GM23338 (cell line): ENCODE measurements at regions not wholly inside any gene's neighbourhood (a gene's known extent, or its start where the extent isn't known, plus 50 kb on each side); places are given as distances from the start of the nearest gene placed in this dataset.

ENCODE experiments used
- ATAC-seq: fragments of 200-7000 bp; cut with Tn5 transposase; 3 replicates; pipeline ENCODE4 v1.9.1; 2020
- DNase-seq: peaks from one replicate; pipeline ENCODE4 v3.0.0-alpha.2; 2015; ENCODE audit warnings: low spot score
- H2AFZ ChIP-seq: fragments of 200-600 bp; sonication (generic); 2 replicates; pipeline ENCODE4 v1.8.0; 2016; ENCODE audit warnings: antibody characterized with exemption, mild to moderate bottlenecking, moderate library complexity
- H3F3A ChIP-seq: fragments of 200-600 bp; sonication (generic); replicated peaks from 2 replicates; pipeline ENCODE4 v1.8.0; 2017; ENCODE audit warnings: antibody characterized with exemption, mixed run types, low read depth
- H3K27ac ChIP-seq: fragments of 200-600 bp; sonication (generic); 2 replicates; pipeline ENCODE4 v1.6.1; 2016; ENCODE audit warnings: low read depth
- H3K27me3 ChIP-seq: fragments of 200-600 bp; sonication (generic); 2 replicates; pipeline ENCODE4 v1.8.0; 2016; ENCODE audit warnings: mild to moderate bottlenecking, mixed run types, moderate library complexity; ENCODE audit not compliant: insufficient read depth
- H3K36me3 ChIP-seq: fragments of 200-600 bp; sonication (generic); 2 replicates; pipeline ENCODE4 v1.8.0; 2016; ENCODE audit warnings: mild to moderate bottlenecking; ENCODE audit not compliant: insufficient read depth
- H3K4me1 ChIP-seq: fragments of 200-600 bp; sonication (generic); 2 replicates; pipeline ENCODE4 v1.8.0; 2016; ENCODE audit warnings: mild to moderate bottlenecking, moderate library complexity; ENCODE audit not compliant: insufficient read depth
- H3K4me2 ChIP-seq: fragments of 200-600 bp; sonication (generic); 2 replicates; pipeline ENCODE4 v1.7.1; 2017; ENCODE audit warnings: mixed run types
- H3K4me3 ChIP-seq: fragments of 200-600 bp; sonication (generic); 2 replicates; pipeline ENCODE4 v1.6.1; 2016; ENCODE audit warnings: mixed run types
- H3K79me2 ChIP-seq: fragments of 200-600 bp; sonication (generic); replicated peaks from 2 replicates; pipeline ENCODE4 v1.8.0; 2017; ENCODE audit warnings: mild to moderate bottlenecking; ENCODE audit not compliant: insufficient read depth
- H3K9me2 ChIP-seq: fragments of 200-600 bp; sonication (generic); 2 replicates; pipeline ENCODE4 v1.8.0; 2017; ENCODE audit not compliant: insufficient read depth
- H4K20me1 ChIP-seq: fragments of 200-600 bp; sonication (generic); replicated peaks from 2 replicates; pipeline ENCODE4 v1.8.0; 2017; ENCODE audit warnings: mild to moderate bottlenecking; ENCODE audit not compliant: insufficient read depth
- H3K27ac Mint-ChIP-seq: 2 replicates; pipeline ENCODE4 v1.8.0; 2020; ENCODE audit warnings: inconsistent platforms, mild to moderate bottlenecking, moderate library complexity, mixed read lengths
- H3K27me3 Mint-ChIP-seq: 3 replicates; pipeline ENCODE4 v1.8.0; 2022; ENCODE audit warnings: low read depth, mild to moderate bottlenecking, moderate library complexity, mixed read lengths, inconsistent platforms; ENCODE audit not compliant: insufficient read depth, poor library complexity
- H3K36me3 Mint-ChIP-seq: 3 replicates; pipeline ENCODE4 v1.8.0; 2021; ENCODE audit warnings: low read depth, mild to moderate bottlenecking, inconsistent platforms, moderate library complexity, mixed read lengths
- H3K4me1 Mint-ChIP-seq: 3 replicates; pipeline ENCODE4 v1.8.0; 2020; ENCODE audit warnings: mild to moderate bottlenecking, inconsistent platforms, mixed read lengths
- H3K4me3 Mint-ChIP-seq: 3 replicates; pipeline ENCODE4 v1.8.0; 2021; ENCODE audit warnings: moderate library complexity, mild to moderate bottlenecking, inconsistent platforms, mixed read lengths
- H3K9me3 Mint-ChIP-seq: 3 replicates; pipeline ENCODE4 v1.8.0; 2020; ENCODE audit warnings: moderate library complexity, mild to moderate bottlenecking, inconsistent platforms, mixed read lengths
- CREB1 ChIP-seq: fragments of 250-450 bp; sonication (Bioruptor Pico); IDR thresholded peaks from 2 replicates; pipeline ENCODE4 v1.5.0; 2020; ENCODE audit warnings: low read depth, mild to moderate bottlenecking, moderate library complexity
- CTCF ChIP-seq, 2 experiments: fragments of 200-600 bp in 1 of 2; sonication (generic) in 1 of 2; conservative IDR thresholded peaks; 2 replicates each; pipeline versions ENCODE4 v1.5.1 to v1.6.1; 2016 to 2017; ENCODE audit warnings: antibody characterized with exemption in 2 of 2, low read depth in 2 of 2, mild to moderate bottlenecking in 2 of 2, moderate library complexity in 1 of 2
- ETS1 ChIP-seq: IDR thresholded peaks from 2 replicates; pipeline ENCODE4 v1.6.1; 2016; ENCODE audit warnings: antibody characterized with exemption
- EZH2 ChIP-seq: fragments of 200-600 bp; sonication (generic); IDR thresholded peaks from one replicate; pipeline ENCODE4 v1.8.0; 2017; ENCODE audit warnings: antibody characterized with exemption, mild to moderate bottlenecking, low read depth; ENCODE audit not compliant: unreplicated experiment
- EZH2phosphoT487 ChIP-seq: fragments of 200-600 bp; sonication (generic); IDR thresholded peaks from one replicate; pipeline ENCODE4 v1.8.1; 2018; ENCODE audit warnings: antibody characterized with exemption; ENCODE audit not compliant: unreplicated experiment
- JUNB ChIP-seq: IDR thresholded peaks from one replicate; pipeline ENCODE4 v1.6.1; 2016; ENCODE audit warnings: antibody characterized with exemption; ENCODE audit not compliant: unreplicated experiment
- NANOG ChIP-seq: IDR thresholded peaks from 2 replicates; pipeline ENCODE4 v1.6.1; 2016; ENCODE audit warnings: antibody characterized with exemption, borderline replicate concordance
- POLR2AphosphoS5 ChIP-seq: IDR thresholded peaks from 2 replicates; pipeline ENCODE4 v1.6.1; 2016; ENCODE audit warnings: antibody characterized with exemption, low read depth
- REST ChIP-seq: IDR thresholded peaks from one replicate; pipeline ENCODE4 v1.6.1; 2018; ENCODE audit warnings: antibody characterized with exemption; ENCODE audit not compliant: unreplicated experiment
- STAT1 ChIP-seq: IDR thresholded peaks from one replicate; pipeline ENCODE4 v1.6.1; 2016; ENCODE audit warnings: antibody characterized with exemption; ENCODE audit not compliant: unreplicated experiment
- ZNF114 ChIP-seq: fragments of 250-450 bp; sonication (Bioruptor Pico); IDR thresholded peaks from 2 replicates; pipeline ENCODE4 v1.5.0; 2020; ENCODE audit warnings: mild to moderate bottlenecking, moderate library complexity
- ZNF331 ChIP-seq: fragments of 250-450 bp; sonication (Bioruptor Pico); IDR thresholded peaks from 2 replicates; pipeline ENCODE4 v1.5.0; 2020; ENCODE audit warnings: low read depth, mild to moderate bottlenecking, moderate library complexity
- TF ChIP-seq, protein P1 (sequence below): fragments of 250-450 bp; sonication (Bioruptor Pico); IDR thresholded peaks from 2 replicates; pipeline ENCODE4 v1.5.0; 2020; ENCODE audit warnings: mild to moderate bottlenecking, moderate library complexity

DNA sequence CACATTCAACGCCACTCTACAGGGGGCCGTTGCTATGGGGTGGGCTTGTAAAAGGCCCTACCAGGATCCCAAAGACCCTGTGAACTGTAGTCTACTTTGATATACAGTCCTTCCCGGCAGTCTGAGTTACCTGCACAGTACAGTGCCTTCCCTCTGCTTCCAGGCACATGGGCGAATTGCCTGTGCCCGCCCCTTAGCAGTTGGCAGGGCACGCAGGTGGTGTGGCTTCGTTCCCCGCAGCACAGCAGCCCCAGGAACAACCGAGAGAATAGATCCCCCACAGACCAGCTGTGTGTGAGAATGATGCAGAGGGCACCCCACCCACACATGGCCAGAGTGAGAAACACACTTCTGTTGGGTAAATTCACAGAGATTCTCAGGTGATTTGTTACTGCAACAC lies 60.6 kb downstream of the MRPL57 start:
- Histone ChIP-seq H3K79me2 (no peaks in the 10 kb centered on the region), H3K27me3 (no peaks in the 10 kb centered on the region), H4K20me1 (no peaks in the 10 kb centered on the region), H3K36me3 (no peaks in the 10 kb centered on the region), H3K4me1 (no peaks in the 10 kb centered on the region), H2AFZ (no peak overlapping the region), H3K27ac (no peak overlapping the region), H3K4me2 (no peak overlapping the region), H3F3A (no peaks in the 10 kb centered on the region), H3K4me3 (no peak overlapping the region), H3K9me2 (no peaks in the 10 kb centered on the region)
- no peak overlapping the region for H3K27ac Mint-ChIP-seq
- H3K4me1 Mint-ChIP-seq, result peaks cover under 1% of the 10 kb centered on the region; the same call in 2 of the 3 replicates
- no peaks in the 10 kb centered on the region for H3K27me3 Mint-ChIP-seq
- H3K36me3 Mint-ChIP-seq, result no peaks in the 10 kb centered on the region
- TF ChIP-seq JUNB, result no peak
- TF ChIP-seq EZH2phosphoT487, result no peak
- TF ChIP-seq ZNF331 (CRISPR knock-in tag), result no peak
- TF ChIP-seq STAT1, result no peak
- no peak for TF ChIP-seq ZNF114 (CRISPR knock-in tag)
- no peak for TF ChIP-seq NANOG
- no peak for TF ChIP-seq CREB1 (CRISPR knock-in tag)
- TF ChIP-seq REST, result no peak
- TF ChIP-seq, protein P1, sequence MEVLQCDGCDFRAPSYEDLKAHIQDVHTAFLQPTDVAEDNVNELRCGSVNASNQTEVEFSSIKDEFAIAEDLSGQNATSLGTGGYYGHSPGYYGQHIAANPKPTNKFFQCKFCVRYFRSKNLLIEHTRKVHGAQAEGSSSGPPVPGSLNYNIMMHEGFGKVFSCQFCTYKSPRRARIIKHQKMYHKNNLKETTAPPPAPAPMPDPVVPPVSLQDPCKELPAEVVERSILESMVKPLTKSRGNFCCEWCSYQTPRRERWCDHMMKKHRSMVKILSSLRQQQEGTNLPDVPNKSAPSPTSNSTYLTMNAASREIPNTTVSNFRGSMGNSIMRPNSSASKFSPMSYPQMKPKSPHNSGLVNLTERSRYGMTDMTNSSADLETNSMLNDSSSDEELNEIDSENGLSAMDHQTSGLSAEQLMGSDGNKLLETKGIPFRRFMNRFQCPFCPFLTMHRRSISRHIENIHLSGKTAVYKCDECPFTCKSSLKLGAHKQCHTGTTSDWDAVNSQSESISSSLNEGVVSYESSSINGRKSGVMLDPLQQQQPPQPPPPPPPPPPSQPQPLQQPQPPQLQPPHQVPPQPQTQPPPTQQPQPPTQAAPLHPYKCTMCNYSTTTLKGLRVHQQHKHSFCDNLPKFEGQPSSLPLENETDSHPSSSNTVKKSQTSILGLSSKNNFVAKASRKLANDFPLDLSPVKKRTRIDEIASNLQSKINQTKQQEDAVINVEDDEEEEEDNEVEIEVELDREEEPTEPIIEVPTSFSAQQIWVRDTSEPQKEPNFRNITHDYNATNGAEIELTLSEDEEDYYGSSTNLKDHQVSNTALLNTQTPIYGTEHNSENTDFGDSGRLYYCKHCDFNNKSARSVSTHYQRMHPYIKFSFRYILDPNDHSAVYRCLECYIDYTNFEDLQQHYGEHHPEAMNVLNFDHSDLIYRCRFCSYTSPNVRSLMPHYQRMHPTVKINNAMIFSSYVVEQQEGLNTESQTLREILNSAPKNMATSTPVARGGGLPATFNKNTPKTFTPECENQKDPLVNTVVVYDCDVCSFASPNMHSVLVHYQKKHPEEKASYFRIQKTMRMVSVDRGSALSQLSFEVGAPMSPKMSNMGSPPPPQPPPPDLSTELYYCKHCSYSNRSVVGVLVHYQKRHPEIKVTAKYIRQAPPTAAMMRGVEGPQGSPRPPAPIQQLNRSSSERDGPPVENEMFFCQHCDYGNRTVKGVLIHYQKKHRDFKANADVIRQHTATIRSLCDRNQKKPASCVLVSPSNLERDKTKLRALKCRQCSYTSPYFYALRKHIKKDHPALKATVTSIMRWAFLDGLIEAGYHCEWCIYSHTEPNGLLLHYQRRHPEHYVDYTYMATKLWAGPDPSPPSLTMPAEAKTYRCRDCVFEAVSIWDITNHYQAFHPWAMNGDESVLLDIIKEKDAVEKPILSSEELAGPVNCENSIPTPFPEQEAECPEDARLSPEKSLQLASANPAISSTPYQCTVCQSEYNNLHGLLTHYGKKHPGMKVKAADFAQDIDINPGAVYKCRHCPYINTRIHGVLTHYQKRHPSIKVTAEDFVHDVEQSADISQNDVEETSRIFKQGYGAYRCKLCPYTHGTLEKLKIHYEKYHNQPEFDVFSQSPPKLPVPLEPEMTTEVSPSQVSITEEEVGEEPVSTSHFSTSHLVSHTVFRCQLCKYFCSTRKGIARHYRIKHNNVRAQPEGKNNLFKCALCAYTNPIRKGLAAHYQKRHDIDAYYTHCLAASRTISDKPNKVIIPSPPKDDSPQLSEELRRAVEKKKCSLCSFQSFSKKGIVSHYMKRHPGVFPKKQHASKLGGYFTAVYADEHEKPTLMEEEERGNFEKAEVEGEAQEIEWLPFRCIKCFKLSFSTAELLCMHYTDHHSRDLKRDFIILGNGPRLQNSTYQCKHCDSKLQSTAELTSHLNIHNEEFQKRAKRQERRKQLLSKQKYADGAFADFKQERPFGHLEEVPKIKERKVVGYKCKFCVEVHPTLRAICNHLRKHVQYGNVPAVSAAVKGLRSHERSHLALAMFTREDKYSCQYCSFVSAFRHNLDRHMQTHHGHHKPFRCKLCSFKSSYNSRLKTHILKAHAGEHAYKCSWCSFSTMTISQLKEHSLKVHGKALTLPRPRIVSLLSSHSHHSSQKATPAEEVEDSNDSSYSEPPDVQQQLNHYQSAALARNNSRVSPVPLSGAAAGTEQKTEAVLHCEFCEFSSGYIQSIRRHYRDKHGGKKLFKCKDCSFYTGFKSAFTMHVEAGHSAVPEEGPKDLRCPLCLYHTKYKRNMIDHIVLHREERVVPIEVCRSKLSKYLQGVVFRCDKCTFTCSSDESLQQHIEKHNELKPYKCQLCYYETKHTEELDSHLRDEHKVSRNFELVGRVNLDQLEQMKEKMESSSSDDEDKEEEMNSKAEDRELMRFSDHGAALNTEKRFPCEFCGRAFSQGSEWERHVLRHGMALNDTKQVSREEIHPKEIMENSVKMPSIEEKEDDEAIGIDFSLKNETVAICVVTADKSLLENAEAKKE, result no peak
- no peak for TF ChIP-seq CTCF (conservative IDR thresholded peaks at IDR 0.05; ENCODE audit: low read depth in 2 of 2)
- no peak for TF ChIP-seq EZH2
- TF ChIP-seq POLR2AphosphoS5, result no peak
- no peak for TF ChIP-seq ETS1
- no peaks in the 10 kb centered on the region; the same call in 2 of the 3 replicates for H3K9me3 Mint-ChIP-seq
- ATAC-seq (no peak), DNase-seq (no peak)
- H3K4me3 Mint-ChIP-seq, result no peak overlapping the region
